Mesendoderm (in vitro differentiated cells): ENCODE measurements at regions not wholly inside any gene's neighbourhood (a gene's known extent, or its start where the extent isn't known, plus 50 kb on each side); places are given as distances from the start of the nearest gene placed in this dataset.

Source experiments
- DNase-seq: peaks from one replicate; pipeline ENCODE4 v3.0.0; 2013
- H2AK5ac ChIP-seq: 2 replicates; pipeline ENCODE4 v1.6.1; 2013; ENCODE audit warnings: low read length, inconsistent platforms
- H2BK120ac ChIP-seq: 2 replicates; pipeline ENCODE4 v1.6.1; 2013; ENCODE audit warnings: low read depth, mild to moderate bottlenecking, low read length, moderate library complexity, mixed read lengths
- H2BK15ac ChIP-seq: replicated peaks from 2 replicates; pipeline ENCODE4 v1.6.1; 2013; ENCODE audit warnings: low read depth, mild to moderate bottlenecking, moderate library complexity
- H2BK5ac ChIP-seq: 2 replicates; pipeline ENCODE4 v1.6.1; 2013; ENCODE audit warnings: low read length, inconsistent platforms
- H3K18ac ChIP-seq: 2 replicates; pipeline ENCODE4 v1.6.1; 2013; ENCODE audit warnings: mild to moderate bottlenecking, low read length, mixed read lengths
- H3K23ac ChIP-seq: one replicate; pipeline ENCODE4 v1.6.1; 2013; ENCODE audit warnings: low read length
- H3K27ac ChIP-seq: 2 replicates; pipeline ENCODE4 v1.5.1; 2013; ENCODE audit warnings: low read depth, mild to moderate bottlenecking, inconsistent platforms, low read length, moderate library complexity
- H3K27me3 ChIP-seq: 2 replicates; pipeline ENCODE4 v1.6.1; 2013; ENCODE audit warnings: low read length, control low read depth, mild to moderate bottlenecking, inconsistent platforms; ENCODE audit not compliant: insufficient read depth, poor library complexity
- H3K36me3 ChIP-seq: 2 replicates; pipeline ENCODE4 v1.6.1; 2013; ENCODE audit warnings: low read length, inconsistent platforms; ENCODE audit not compliant: control insufficient read depth, insufficient read depth
- H3K4ac ChIP-seq: one replicate; pipeline ENCODE4 v1.6.1; 2013; ENCODE audit warnings: low read depth, mild to moderate bottlenecking, low read length, moderate library complexity
- H3K4me1 ChIP-seq: 2 replicates; pipeline ENCODE4 v1.6.1; 2013; ENCODE audit warnings: low read depth, low read length, inconsistent platforms; ENCODE audit not compliant: control insufficient read depth
- H3K4me2 ChIP-seq: 2 replicates; pipeline ENCODE4 v1.6.1; 2013; ENCODE audit warnings: low read length
- H3K4me3 ChIP-seq: 2 replicates; pipeline ENCODE4 v1.5.1; 2013; ENCODE audit warnings: mild to moderate bottlenecking, low read length
- H3K56ac ChIP-seq: one replicate; pipeline ENCODE4 v1.6.1; 2013; ENCODE audit warnings: low read length
- H3K79me1 ChIP-seq: 2 replicates; pipeline ENCODE4 v1.6.1; 2013; ENCODE audit warnings: low read length, inconsistent platforms
- H3K79me2 ChIP-seq: 2 replicates; pipeline ENCODE4 v1.6.1; 2013; ENCODE audit warnings: mild to moderate bottlenecking, low read length; ENCODE audit not compliant: control insufficient read depth, insufficient read depth
- H3K9ac ChIP-seq: 2 replicates; pipeline ENCODE4 v1.6.1; 2013; ENCODE audit warnings: low read length, inconsistent platforms
- H4K5ac ChIP-seq: one replicate; pipeline ENCODE4 v1.6.1; 2013; ENCODE audit warnings: low read length
- H4K8ac ChIP-seq: one replicate; pipeline ENCODE4 v1.6.1; 2013; ENCODE audit warnings: low read depth, mild to moderate bottlenecking, control low read depth, low read length, moderate library complexity
- WGBS: extraction: QIAGEN DNeasy Blood & Tissue Kit; methylation state at CpG from one replicate; pipeline ENCODE4 v1.1.7; 2013; ENCODE audit warnings: low lambda C conversion rate, missing lambda C conversion rate; ENCODE audit not compliant: insufficient coverage; ENCODE audit errors: extremely low coverage; 5-methylcytosine and 5-hydroxymethylcytosine counted together

GRCh38 chr9:100926366-100926765 lies 102.2 kb upstream of the PLPPR1 start:
- Histone ChIP-seq H2BK15ac (no peak overlapping the region), H3K56ac (no peak overlapping the region), H3K27ac (no peak overlapping the region), H3K4ac (no peak overlapping the region), H3K36me3 (no peaks in the 10 kb centered on the region), H2AK5ac (no peak overlapping the region), H3K4me1 (no peaks in the 10 kb centered on the region), H2BK120ac (no peak overlapping the region), H2BK5ac (no peak overlapping the region), H3K4me3 (no peak overlapping the region), H3K9ac (no peak overlapping the region), H4K5ac (no peak overlapping the region), H4K8ac (no peak overlapping the region), H3K4me2 (no peak overlapping the region), H3K23ac (no peak overlapping the region), H3K27me3 (no peaks in the 10 kb centered on the region), H3K79me1 (no peaks in the 10 kb centered on the region), H3K18ac (no peak overlapping the region), H3K79me2 (no peaks in the 10 kb centered on the region)
- DNase-seq = no peak
- WGBS = no CpG with 5 or more reads among the region's 2 CpGs

- Histone ChIP-seq H4K5ac (no peak overlapping the region), H3K4me1 (no peaks in the 10 kb centered on the region), H3K27ac (no peak overlapping the region), H2AK5ac (no peak overlapping the region), H3K56ac (no peak overlapping the region), H4K8ac (no peak overlapping the region), H3K79me1 (no peaks in the 10 kb centered on the region), H3K36me3 (no peaks in the 10 kb centered on the region), H2BK5ac (no peak overlapping the region), H3K27me3 (no peaks in the 10 kb centered on the region), H3K4me3 (no peak overlapping the region), H3K4me2 (no peak overlapping the region), H2BK120ac (no peak overlapping the region), H3K9ac (no peak overlapping the region), H3K79me2 (no peaks in the 10 kb centered on the region), H3K18ac (no peak overlapping the region), H3K23ac (no peak overlapping the region), H3K4ac (no peak overlapping the region), H2BK15ac (no peak overlapping the region)
- no peak for DNase-seq
- no CpG with 5 or more reads among the region's 2 CpGs for WGBS
Measured at GRCh38 chr9:100927763-100928162, 100.8 kb upstream of the PLPPR1 start.

- Histone ChIP-seq H3K79me1 (no peaks in the 10 kb centered on the region), H2BK120ac (no peak overlapping the region), H3K27me3 (no peaks in the 10 kb centered on the region), H3K9ac (no peak overlapping the region), H3K23ac (no peak overlapping the region), H3K4me2 (no peak overlapping the region), H3K27ac (no peak overlapping the region), H3K4ac (no peak overlapping the region), H2BK15ac (no peak overlapping the region), H3K36me3 (no peaks in the 10 kb centered on the region), H3K4me1 (no peaks in the 10 kb centered on the region), H3K56ac (no peak overlapping the region), H3K79me2 (no peaks in the 10 kb centered on the region), H2BK5ac (no peak overlapping the region), H2AK5ac (no peak overlapping the region), H4K5ac (no peak overlapping the region), H3K18ac (no peak overlapping the region), H4K8ac (no peak overlapping the region), H3K4me3 (no peak overlapping the region)
- no peak for DNase-seq
- no CpG with 5 or more reads among the region's 2 CpGs for WGBS
Measured at GRCh38 chr9:100933656-100934055, 94.9 kb upstream of the PLPPR1 start.

- no peak overlapping the region for H4K5ac ChIP-seq
- H3K36me3 ChIP-seq = no peaks in the 10 kb centered on the region
- H3K4me1 ChIP-seq = no peaks in the 10 kb centered on the region
- H2BK120ac ChIP-seq = no peak overlapping the region
- H2AK5ac ChIP-seq = no peak overlapping the region
- no CpG with 5 or more reads among the region's 3 CpGs for WGBS
- no peak overlapping the region for H3K23ac ChIP-seq
- no peak overlapping the region for H3K56ac ChIP-seq
- peak; percentile 6 for DNase-seq
- H3K9ac ChIP-seq = no peak overlapping the region
- no peaks in the 10 kb centered on the region for H3K27me3 ChIP-seq
- H2BK15ac ChIP-seq = no peak overlapping the region
- H3K79me2 ChIP-seq = no peaks in the 10 kb centered on the region
- H3K4ac ChIP-seq = no peak overlapping the region
- no peak overlapping the region for H3K4me2 ChIP-seq
- H4K8ac ChIP-seq = no peak overlapping the region
- H3K4me3 ChIP-seq = no peak overlapping the region
- H3K79me1 ChIP-seq = no peaks in the 10 kb centered on the region
- no peak overlapping the region for H2BK5ac ChIP-seq
- H3K27ac ChIP-seq = no peak overlapping the region
- H3K18ac ChIP-seq = no peak overlapping the region
Measured at GRCh38 chr9:100937382-100937781, 91.1 kb upstream of the PLPPR1 start.

GRCh38 chr9:100938507-100938906 lies 90.0 kb upstream of the PLPPR1 start:
- Histone ChIP-seq H2AK5ac (no peak overlapping the region), H4K8ac (no peak overlapping the region), H3K4me1 (no peaks in the 10 kb centered on the region), H3K18ac (no peak overlapping the region), H3K79me1 (no peaks in the 10 kb centered on the region), H4K5ac (no peak overlapping the region), H3K27ac (no peak overlapping the region), H3K27me3 (no peaks in the 10 kb centered on the region), H3K23ac (no peak overlapping the region), H3K36me3 (no peaks in the 10 kb centered on the region), H3K4me3 (no peak overlapping the region), H3K4me2 (no peak overlapping the region), H2BK120ac (no peak overlapping the region), H2BK5ac (no peak overlapping the region), H3K4ac (no peak overlapping the region), H3K56ac (no peak overlapping the region), H3K79me2 (no peaks in the 10 kb centered on the region), H3K9ac (no peak overlapping the region), H2BK15ac (no peak overlapping the region)
- DNase-seq = no peak
- no CpG with 5 or more reads among the region's 1 CpG for WGBS

- Histone ChIP-seq H3K79me2 (no peaks in the 10 kb centered on the region), H3K4me1 (no peaks in the 10 kb centered on the region), H3K4me2 (no peak overlapping the region), H3K4ac (no peak overlapping the region), H3K9ac (no peak overlapping the region), H4K5ac (no peak overlapping the region), H3K27me3 (no peaks in the 10 kb centered on the region), H3K36me3 (no peaks in the 10 kb centered on the region), H4K8ac (no peak overlapping the region), H3K18ac (no peak overlapping the region), H2AK5ac (no peak overlapping the region), H3K23ac (peak overlapping the region; percentile 80), H3K56ac (no peak overlapping the region), H2BK15ac (no peak overlapping the region), H2BK120ac (no peak overlapping the region), H2BK5ac (no peak overlapping the region), H3K4me3 (no peak overlapping the region), H3K27ac (no peak overlapping the region), H3K79me1 (no peaks in the 10 kb centered on the region)
- DNase-seq = no peak
Measured at GRCh38 chr9:100939636-100940035, 88.9 kb upstream of the PLPPR1 start.
